NCI-H146 (cell line): ENCODE measurements at regions not wholly inside any gene's neighbourhood (a gene's known extent, or its start where the extent isn't known, plus 50 kb on each side); places are given as distances from the start of the nearest gene placed in this dataset.

Experiments
- DNase-seq: peaks from one replicate; lab custom pipeline; 2025; lab: John Stamatoyannopoulos, UW

DNA sequence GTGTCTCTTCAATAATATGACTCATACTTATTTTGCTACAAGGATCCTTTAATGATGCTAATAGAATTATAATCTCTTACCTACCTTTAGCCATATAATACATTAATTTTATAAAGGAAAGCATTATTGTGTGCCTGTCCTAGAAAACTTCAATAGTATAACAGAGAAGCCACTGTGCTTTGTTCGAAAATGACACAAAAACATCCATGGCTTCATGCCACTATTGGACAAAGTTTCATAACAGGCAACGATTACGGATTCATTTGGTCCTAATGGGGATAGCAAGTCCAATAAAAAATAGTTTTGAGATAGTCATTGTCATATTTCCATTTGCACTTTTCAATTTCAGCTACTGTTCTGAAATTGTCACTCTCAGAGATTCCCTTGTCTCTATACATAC is 52.5 kb upstream of the CCDC150 start:
- DNase-seq, result no peak

- DNase-seq, result no peak
Observed at GRCh38 chr2:196587739-196588138, 51.8 kb upstream of the CCDC150 start.

DNA sequence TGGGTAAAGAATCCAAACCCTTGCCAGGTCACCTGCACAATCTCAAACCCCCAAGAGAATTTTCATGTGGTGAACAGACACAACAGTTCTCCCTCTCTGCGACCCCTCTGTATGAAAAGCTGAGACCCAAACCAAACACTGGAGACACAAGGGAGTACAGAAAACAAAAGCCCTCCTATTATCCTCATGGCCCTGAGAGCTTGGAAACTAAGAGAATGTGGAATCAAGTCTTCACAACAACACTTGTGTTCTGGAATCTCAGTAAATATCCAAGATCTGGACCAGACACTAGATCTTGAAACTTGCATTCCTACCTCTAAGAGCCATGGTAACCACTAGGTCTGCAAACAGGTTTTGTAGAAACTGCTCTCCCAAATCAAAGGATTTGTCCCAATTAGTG is 50.1 kb upstream of the CCDC150 start:
- DNase-seq, result no peak
